ENCODE measurements at regions not wholly inside any gene's neighbourhood (a gene's known extent, or its start where the extent isn't known, plus 50 kb on each side); places are given as distances from the start of the nearest gene placed in this dataset.
"Not testable (repeated sequence)": the region's sequence is repeated elsewhere in the genome, so short reads cannot be mapped to it uniquely, and the experiment has no call there.

- intact Hi-C loops (cut with micrococcal nuclease) = no loop called here
- H3K27me3 ChIP-seq (ENCODE audit: low read depth) = no peaks in the 10 kb centered on the region
- H3K9me3 ChIP-seq (replicated peaks) = peaks cover 20% of the 10 kb centered on the region
- no peak for DNase-seq
- no peak overlapping the region for H3K4me3 ChIP-seq
- no peaks in the 10 kb centered on the region for H3K4me1 ChIP-seq
- TF ChIP-seq CTCF (IDR thresholded peaks at IDR 0.05; ENCODE audit: borderline replicate concordance) = no peak
- H3K27ac ChIP-seq (replicated peaks) = no peak overlapping the region
- H3K36me3 ChIP-seq = no peaks in the 10 kb centered on the region
Measured at GRCh38 chr4:117740736-117741135, 293.6 kb upstream of the NDST3 start.

- intact Hi-C loops (cut with micrococcal nuclease); H3K4me3 ChIP-seq; H3K9me3 ChIP-seq (replicated peaks); H3K4me1 ChIP-seq; H3K27ac ChIP-seq (replicated peaks); H3K36me3 ChIP-seq; H3K27me3 ChIP-seq (ENCODE audit: low read depth); DNase-seq: not testable (repeated sequence)
Measured at GRCh38 chr4:117745379-117745778, 288.9 kb upstream of the NDST3 start.

GRCh38 chr4:117755438-117755837 lies 278.8 kb upstream of the NDST3 start:
- intact Hi-C loops (cut with micrococcal nuclease) = no loop called here
- Histone ChIP-seq H3K27ac (replicated peaks) (no peak overlapping the region), H3K9me3 (replicated peaks) (peaks cover 25% of the 10 kb centered on the region), H3K27me3 (ENCODE audit: low read depth) (no peaks in the 10 kb centered on the region), H3K36me3 (no peaks in the 10 kb centered on the region), H3K4me1 (no peaks in the 10 kb centered on the region), H3K4me3 (no peak overlapping the region)
- no peak for TF ChIP-seq CTCF (IDR thresholded peaks at IDR 0.05; ENCODE audit: borderline replicate concordance)
- DNase-seq = no peak

- Histone ChIP-seq H3K4me3 (no peak overlapping the region), H3K9me3 (replicated peaks) (no peaks in the 10 kb centered on the region), H3K27me3 (ENCODE audit: low read depth) (no peaks in the 10 kb centered on the region), H3K4me1 (no peaks in the 10 kb centered on the region), H3K27ac (replicated peaks) (no peak overlapping the region), H3K36me3 (no peaks in the 10 kb centered on the region)
- intact Hi-C loops (cut with micrococcal nuclease) = no loop called here
- no peak for DNase-seq
- TF ChIP-seq CTCF (IDR thresholded peaks at IDR 0.05; ENCODE audit: borderline replicate concordance) = no peak
Measured at GRCh38 chr4:117768610-117769009, 265.7 kb upstream of the NDST3 start.

DNA sequence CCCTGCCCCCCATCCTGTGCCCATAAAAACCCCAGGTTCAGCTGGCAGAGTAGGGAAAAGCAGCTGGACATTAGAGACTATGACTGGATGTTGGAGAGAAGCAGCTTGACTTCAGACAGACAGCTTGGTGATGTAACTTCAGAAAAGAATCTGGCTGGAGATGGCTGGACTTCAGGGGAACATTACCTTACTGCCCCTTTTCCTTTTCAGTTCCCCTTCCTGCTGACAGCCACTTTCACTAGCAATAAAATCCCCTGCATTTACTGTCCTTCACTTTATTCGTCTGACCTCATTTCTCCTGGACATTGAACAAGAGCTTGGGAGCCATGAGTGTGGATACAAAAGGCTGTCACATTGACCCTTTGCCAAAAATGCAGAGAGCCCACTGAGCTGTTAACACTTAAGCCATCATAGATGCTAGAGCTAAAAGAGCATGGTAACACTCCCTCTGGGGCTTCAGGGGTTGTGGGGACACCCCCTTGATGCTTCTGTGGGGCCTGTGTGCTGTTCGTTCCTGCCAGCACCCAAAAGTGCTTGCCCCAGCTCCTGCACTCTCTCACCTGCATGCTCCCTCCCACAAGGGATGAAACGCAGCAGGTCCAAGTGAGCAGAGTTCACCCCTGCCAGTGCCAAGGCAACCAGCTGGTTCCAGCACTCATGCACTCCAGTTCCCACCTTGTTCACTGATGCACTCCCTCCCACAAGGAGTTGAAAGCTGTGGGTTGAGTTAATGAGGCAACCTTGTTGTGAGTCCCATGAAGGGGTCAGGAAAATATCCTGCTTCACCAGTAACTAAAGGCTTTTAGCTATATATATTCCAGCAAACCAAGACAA lies 263.8 kb upstream of the NDST3 start:
- TF ChIP-seq CTCF (IDR thresholded peaks at IDR 0.05; ENCODE audit: borderline replicate concordance) = no peak
- Histone ChIP-seq H3K36me3 (no peaks in the 10 kb centered on the region), H3K4me1 (no peaks in the 10 kb centered on the region), H3K27ac (replicated peaks) (no peak overlapping the region), H3K27me3 (ENCODE audit: low read depth) (no peaks in the 10 kb centered on the region), H3K4me3 (no peak overlapping the region), H3K9me3 (replicated peaks) (peaks cover 7% of the 10 kb centered on the region)
- DNase-seq = no peak
- intact Hi-C loops (cut with micrococcal nuclease) = no loop called here

DNA sequence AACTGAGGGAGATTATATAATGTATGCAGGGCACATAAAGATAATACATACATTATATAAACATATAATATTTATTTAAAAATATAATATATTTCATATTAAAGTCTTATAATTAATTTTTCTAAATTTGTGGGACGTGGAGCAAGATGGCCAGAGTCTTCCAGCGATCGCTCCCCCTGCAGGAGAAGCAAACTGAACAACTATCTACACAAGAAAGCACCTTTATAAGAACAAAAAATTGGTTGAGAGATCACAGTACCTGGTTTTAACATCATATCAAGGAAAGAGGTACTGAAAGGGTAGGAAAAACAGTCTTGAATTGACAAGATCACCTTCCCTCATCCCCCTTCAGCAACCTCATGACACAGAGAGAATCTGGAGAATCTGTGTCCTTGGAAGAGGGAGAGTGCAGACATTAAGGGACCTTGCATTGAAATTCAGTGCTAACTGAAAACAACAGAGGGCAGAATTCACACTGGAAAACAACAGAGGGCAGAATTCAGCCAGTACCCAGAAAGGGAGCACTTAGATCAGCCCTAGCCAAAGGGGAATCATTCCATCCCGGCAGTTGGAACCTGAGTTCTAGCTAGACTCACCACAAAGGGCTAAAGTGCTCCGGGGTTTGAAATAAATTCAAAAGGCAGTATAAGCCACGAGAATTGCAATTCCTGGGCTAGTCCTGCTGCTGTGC lies 262.5 kb upstream of the NDST3 start:
- H3K27ac ChIP-seq (replicated peaks) = no peak overlapping the region
- H3K9me3 ChIP-seq (replicated peaks) = peaks cover 13% of the 10 kb centered on the region
- H3K36me3 ChIP-seq = no peaks in the 10 kb centered on the region
- H3K4me1 ChIP-seq = no peaks in the 10 kb centered on the region
- H3K4me3 ChIP-seq = no peak overlapping the region
- no peak for TF ChIP-seq CTCF (IDR thresholded peaks at IDR 0.05; ENCODE audit: borderline replicate concordance)
- H3K27me3 ChIP-seq (ENCODE audit: low read depth) = no peaks in the 10 kb centered on the region
- no peak for DNase-seq
- intact Hi-C loops (cut with micrococcal nuclease) = no loop called here
